Lower leg skin (tissue), 3 donors: ENCODE measurements at regions not wholly inside any gene's neighbourhood (a gene's known extent, or its start where the extent isn't known, plus 50 kb on each side); places are given as distances from the start of the nearest gene placed in this dataset.

Experiments
- POLR2A ChIP-seq, 2 donors: fragments of 450-650 bp; IDR thresholded peaks; one replicate each; pipeline ENCODE4 v1.6.1; 2016 to 2017; ENCODE audit warnings: antibody characterized with exemption in 2 of 2, mild to moderate bottlenecking in 1 of 2, moderate library complexity in 1 of 2
- TF ChIP-seq, protein P1 (sequence below), 3 donors: fragments of 450-650 bp; IDR thresholded peaks; one replicate each; pipeline ENCODE4 v1.5.1; 2016; ENCODE audit warnings: antibody characterized with exemption in 3 of 3, mild to moderate bottlenecking in 3 of 3, moderate library complexity in 2 of 3

GRCh38 chr2:219692521-219692920, 65.1 kb downstream of the SLC4A3 start:
- TF ChIP-seq, protein P1, sequence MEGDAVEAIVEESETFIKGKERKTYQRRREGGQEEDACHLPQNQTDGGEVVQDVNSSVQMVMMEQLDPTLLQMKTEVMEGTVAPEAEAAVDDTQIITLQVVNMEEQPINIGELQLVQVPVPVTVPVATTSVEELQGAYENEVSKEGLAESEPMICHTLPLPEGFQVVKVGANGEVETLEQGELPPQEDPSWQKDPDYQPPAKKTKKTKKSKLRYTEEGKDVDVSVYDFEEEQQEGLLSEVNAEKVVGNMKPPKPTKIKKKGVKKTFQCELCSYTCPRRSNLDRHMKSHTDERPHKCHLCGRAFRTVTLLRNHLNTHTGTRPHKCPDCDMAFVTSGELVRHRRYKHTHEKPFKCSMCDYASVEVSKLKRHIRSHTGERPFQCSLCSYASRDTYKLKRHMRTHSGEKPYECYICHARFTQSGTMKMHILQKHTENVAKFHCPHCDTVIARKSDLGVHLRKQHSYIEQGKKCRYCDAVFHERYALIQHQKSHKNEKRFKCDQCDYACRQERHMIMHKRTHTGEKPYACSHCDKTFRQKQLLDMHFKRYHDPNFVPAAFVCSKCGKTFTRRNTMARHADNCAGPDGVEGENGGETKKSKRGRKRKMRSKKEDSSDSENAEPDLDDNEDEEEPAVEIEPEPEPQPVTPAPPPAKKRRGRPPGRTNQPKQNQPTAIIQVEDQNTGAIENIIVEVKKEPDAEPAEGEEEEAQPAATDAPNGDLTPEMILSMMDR (IDR thresholded peaks at IDR 0.05), result no peak
- no peak for TF ChIP-seq POLR2A (IDR thresholded peaks at IDR 0.05)
